SK-N-SH (cell line): ENCODE measurements at regions not wholly inside any gene's neighbourhood (a gene's known extent, or its start where the extent isn't known, plus 50 kb on each side); places are given as distances from the start of the nearest gene placed in this dataset.

Experiments
- EZH2phosphoT487 ChIP-seq: fragments of 200-600 bp; sonication (generic); IDR thresholded peaks from 2 replicates; pipeline ENCODE4 v1.6.1; 2017; ENCODE audit warnings: low read depth, mixed run types, mild to moderate bottlenecking, antibody characterized with exemption, moderate library complexity, borderline replicate concordance
- MXI1 ChIP-seq: IDR thresholded peaks from 2 replicates; pipeline ENCODE4 v1.6.1; 2012; ENCODE audit warnings: mild to moderate bottlenecking, low read depth, low read length, improper control_type of control experiment
- POLR2AphosphoS5 ChIP-seq: IDR thresholded peaks from 2 replicates; pipeline ENCODE4 v1.6.1; 2012; ENCODE audit warnings: low read depth, low read length
- RAD21 ChIP-seq: IDR thresholded peaks from 2 replicates; pipeline ENCODE4 v1.6.1; 2012; ENCODE audit warnings: mild to moderate bottlenecking, low read length
- RCOR1 ChIP-seq: fragments of 150-350 bp; IDR thresholded peaks from 2 replicates; pipeline ENCODE4 v1.6.1; 2017; ENCODE audit warnings: antibody characterized with exemption, low read length
- ZBTB33 ChIP-seq: IDR thresholded peaks from 2 replicates; pipeline ENCODE4 v1.4.0; 2012; ENCODE audit warnings: low read depth, borderline replicate concordance
- TF ChIP-seq, protein P1 (sequence below): fragments of 150-350 bp; IDR thresholded peaks from 2 replicates; pipeline ENCODE4 v1.6.1; 2017; ENCODE audit warnings: antibody characterized with exemption, low read length, low read depth, borderline replicate concordance
- TF ChIP-seq, protein P2 (sequence below): fragments of 200-600 bp; sonication (generic); IDR thresholded peaks from 2 replicates; pipeline ENCODE4 v1.6.1; 2017; ENCODE audit warnings: antibody characterized with exemption, mild to moderate bottlenecking, moderate library complexity

- TF ChIP-seq, protein P1, sequence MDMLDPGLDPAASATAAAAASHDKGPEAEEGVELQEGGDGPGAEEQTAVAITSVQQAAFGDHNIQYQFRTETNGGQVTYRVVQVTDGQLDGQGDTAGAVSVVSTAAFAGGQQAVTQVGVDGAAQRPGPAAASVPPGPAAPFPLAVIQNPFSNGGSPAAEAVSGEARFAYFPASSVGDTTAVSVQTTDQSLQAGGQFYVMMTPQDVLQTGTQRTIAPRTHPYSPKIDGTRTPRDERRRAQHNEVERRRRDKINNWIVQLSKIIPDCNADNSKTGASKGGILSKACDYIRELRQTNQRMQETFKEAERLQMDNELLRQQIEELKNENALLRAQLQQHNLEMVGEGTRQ, result no peak
- TF ChIP-seq RAD21 (no peak), RCOR1 (no peak), EZH2phosphoT487 (no peak), MXI1 (no peak), ZBTB33 (no peak), POLR2AphosphoS5 (no peak)
- TF ChIP-seq, protein P2, sequence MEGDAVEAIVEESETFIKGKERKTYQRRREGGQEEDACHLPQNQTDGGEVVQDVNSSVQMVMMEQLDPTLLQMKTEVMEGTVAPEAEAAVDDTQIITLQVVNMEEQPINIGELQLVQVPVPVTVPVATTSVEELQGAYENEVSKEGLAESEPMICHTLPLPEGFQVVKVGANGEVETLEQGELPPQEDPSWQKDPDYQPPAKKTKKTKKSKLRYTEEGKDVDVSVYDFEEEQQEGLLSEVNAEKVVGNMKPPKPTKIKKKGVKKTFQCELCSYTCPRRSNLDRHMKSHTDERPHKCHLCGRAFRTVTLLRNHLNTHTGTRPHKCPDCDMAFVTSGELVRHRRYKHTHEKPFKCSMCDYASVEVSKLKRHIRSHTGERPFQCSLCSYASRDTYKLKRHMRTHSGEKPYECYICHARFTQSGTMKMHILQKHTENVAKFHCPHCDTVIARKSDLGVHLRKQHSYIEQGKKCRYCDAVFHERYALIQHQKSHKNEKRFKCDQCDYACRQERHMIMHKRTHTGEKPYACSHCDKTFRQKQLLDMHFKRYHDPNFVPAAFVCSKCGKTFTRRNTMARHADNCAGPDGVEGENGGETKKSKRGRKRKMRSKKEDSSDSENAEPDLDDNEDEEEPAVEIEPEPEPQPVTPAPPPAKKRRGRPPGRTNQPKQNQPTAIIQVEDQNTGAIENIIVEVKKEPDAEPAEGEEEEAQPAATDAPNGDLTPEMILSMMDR, result no peak
These were observed 473.5 kb downstream of the TMEM182 start for GRCh38 chr2:103235283-103235682.
